ENCODE measurements at regions not wholly inside any gene's neighbourhood (a gene's known extent, or its start where the extent isn't known, plus 50 kb on each side); places are given as distances from the start of the nearest gene placed in this dataset.
"Not testable (repeated sequence)": the region's sequence is repeated elsewhere in the genome, so short reads cannot be mapped to it uniquely, and the experiment has no call there.

DNA sequence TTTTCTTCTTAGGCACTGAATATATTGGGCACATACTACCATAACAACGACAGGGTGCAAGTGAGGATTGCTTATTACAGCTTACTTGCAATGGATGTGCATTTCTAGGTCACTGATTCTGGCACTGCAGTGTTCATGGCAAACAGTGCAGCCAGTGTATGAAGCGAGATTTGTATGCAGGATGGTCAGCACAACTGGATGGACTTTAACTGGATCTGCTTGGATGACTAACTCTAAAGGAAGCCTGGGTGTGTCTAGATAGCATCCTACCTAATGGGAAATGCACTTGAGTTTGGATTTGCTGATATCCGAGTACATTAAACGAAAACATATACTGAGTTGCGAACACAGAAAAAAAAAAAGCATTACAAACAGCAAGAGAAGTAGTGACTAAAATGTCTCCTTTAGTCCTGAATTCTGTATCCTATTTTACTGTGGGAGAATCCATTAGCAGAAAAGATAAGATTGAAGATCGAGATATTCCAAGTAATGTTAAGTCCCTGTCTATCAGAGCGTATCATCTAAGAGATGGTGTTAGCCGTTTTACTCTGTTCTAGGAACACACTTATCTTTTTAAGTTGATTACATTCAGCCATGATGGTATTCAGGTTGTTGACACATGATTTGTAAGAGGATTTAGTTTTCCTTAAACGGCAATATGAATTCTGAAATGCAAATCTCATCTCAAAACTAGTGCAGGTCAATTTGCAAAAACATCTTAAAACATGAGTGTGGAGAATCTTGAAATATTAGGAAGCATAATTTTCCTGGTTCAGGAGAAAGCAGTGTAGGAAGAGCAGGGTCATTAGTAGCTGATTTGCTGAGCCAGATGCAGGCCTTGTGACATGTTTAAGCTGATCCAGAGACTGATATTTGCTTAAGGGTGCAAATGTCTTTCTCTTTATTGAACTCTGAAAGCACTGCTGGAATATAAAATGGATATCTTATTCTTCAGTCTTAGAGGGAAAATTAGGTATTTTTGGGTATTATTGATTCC, 142.6 kb upstream of the CPHXL start:
- Histone ChIP-seq H3K4me3 (no peak overlapping the region), H3K27ac (no peak overlapping the region), H3K4me1 (no peaks in the 10 kb centered on the region), H3K36me3 (no peaks in the 10 kb centered on the region), H3K27me3 (no peaks in the 10 kb centered on the region), H3K9me3 (no peaks in the 10 kb centered on the region)
- TF ChIP-seq, protein P1, sequence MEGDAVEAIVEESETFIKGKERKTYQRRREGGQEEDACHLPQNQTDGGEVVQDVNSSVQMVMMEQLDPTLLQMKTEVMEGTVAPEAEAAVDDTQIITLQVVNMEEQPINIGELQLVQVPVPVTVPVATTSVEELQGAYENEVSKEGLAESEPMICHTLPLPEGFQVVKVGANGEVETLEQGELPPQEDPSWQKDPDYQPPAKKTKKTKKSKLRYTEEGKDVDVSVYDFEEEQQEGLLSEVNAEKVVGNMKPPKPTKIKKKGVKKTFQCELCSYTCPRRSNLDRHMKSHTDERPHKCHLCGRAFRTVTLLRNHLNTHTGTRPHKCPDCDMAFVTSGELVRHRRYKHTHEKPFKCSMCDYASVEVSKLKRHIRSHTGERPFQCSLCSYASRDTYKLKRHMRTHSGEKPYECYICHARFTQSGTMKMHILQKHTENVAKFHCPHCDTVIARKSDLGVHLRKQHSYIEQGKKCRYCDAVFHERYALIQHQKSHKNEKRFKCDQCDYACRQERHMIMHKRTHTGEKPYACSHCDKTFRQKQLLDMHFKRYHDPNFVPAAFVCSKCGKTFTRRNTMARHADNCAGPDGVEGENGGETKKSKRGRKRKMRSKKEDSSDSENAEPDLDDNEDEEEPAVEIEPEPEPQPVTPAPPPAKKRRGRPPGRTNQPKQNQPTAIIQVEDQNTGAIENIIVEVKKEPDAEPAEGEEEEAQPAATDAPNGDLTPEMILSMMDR (IDR thresholded peaks at IDR 0.05), result no peak
- TF ChIP-seq EP300 (IDR thresholded peaks at IDR 0.05) (no peak), POLR2A (IDR thresholded peaks at IDR 0.05) (no peak)
- 72 to 87% methylated on average over 9 of the region's 9 CpGs for WGBS, 2 donors
- no peak for DNase-seq (ENCODE audit: low spot score in 2 of 2)

GRCh38 chr16:75881280-75881679, 155.0 kb upstream of the CPHXL start:
- 90 to 92% methylated on average over 3 of the region's 3 CpGs for WGBS, 2 donors
- peaks cover 0 to 21% (median 0%) of the 10 kb centered on the region in 4 donors for H3K9me3 ChIP-seq
- not testable (repeated sequence) for H3K4me1 ChIP-seq; DNase-seq (ENCODE audit: low spot score in 2 of 2); H3K27me3 ChIP-seq; H3K36me3 ChIP-seq; H3K27ac ChIP-seq; H3K4me3 ChIP-seq

- Histone ChIP-seq H3K27ac (no peak overlapping the region), H3K4me1 (no peaks in the 10 kb centered on the region), H3K4me3 (no peak overlapping the region), H3K9me3 (no peaks in the 10 kb centered on the region), H3K27me3 (no peaks in the 10 kb centered on the region), H3K36me3 (no peaks in the 10 kb centered on the region)
- TF ChIP-seq, protein P1 (IDR thresholded peaks at IDR 0.05), result no peak
- TF ChIP-seq POLR2A (IDR thresholded peaks at IDR 0.05) (no peak), EP300 (IDR thresholded peaks at IDR 0.05) (no peak)
- no peak for DNase-seq (ENCODE audit: low spot score in 2 of 2)
- WGBS, 2 donors, result 48 to 51% methylated on average over 3 of the region's 3 CpGs
Measured at GRCh38 chr16:75899163-75899562, 172.9 kb upstream of the CPHXL start.

GRCh38 chr16:75908331-75909117, 182.2 kb upstream of the CPHXL start:
- H3K9me3 ChIP-seq, result no peaks in the 10 kb centered on the region
- no peaks in the 10 kb centered on the region for H3K4me1 ChIP-seq
- no peak for TF ChIP-seq POLR2A (IDR thresholded peaks at IDR 0.05)
- TF ChIP-seq, protein P1 (IDR thresholded peaks at IDR 0.05), result no peak
- no peak for TF ChIP-seq EP300 (IDR thresholded peaks at IDR 0.05)
- no peaks in the 10 kb centered on the region for H3K36me3 ChIP-seq
- H3K27me3 ChIP-seq, result no peaks in the 10 kb centered on the region
- H3K27ac ChIP-seq, result no peak overlapping the region
- no peak overlapping the region for H3K4me3 ChIP-seq
- 76 to 78% methylated on average over 10 of the region's 10 CpGs for WGBS, 2 donors
- DNase-seq (ENCODE audit: low spot score in 2 of 2), result no peak

DNA sequence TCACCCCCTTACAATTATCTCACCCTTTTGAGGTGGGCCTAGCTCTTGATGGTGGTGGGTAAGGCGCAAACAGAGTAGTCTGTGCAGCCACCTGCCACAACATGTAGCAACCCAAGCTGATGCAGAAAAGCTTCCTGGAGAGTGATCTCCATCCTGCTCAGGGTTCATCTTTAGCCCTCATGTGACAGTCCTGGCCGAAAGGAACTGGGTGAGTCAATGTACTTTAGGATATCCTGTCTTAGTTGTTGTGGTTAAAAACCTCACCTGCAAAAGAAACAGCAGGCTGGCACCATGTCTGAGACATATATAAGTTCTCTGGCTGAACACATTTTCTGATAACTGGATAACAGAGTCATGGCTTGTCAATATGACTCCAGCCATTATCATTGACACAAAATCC, 183.5 kb upstream of the CPHXL start:
- H3K4me1 ChIP-seq, result no peaks in the 10 kb centered on the region
- 78 to 83% methylated on average over 2 of the region's 2 CpGs for WGBS, 2 donors
- no peak overlapping the region for H3K27ac ChIP-seq
- DNase-seq (ENCODE audit: low spot score in 2 of 2), result no peak
- TF ChIP-seq EP300 (IDR thresholded peaks at IDR 0.05) (no peak), POLR2A (IDR thresholded peaks at IDR 0.05) (no peak)
- TF ChIP-seq, protein P1 (IDR thresholded peaks at IDR 0.05), result no peak
- H3K9me3 ChIP-seq, result no peaks in the 10 kb centered on the region
- H3K27me3 ChIP-seq, result no peaks in the 10 kb centered on the region
- H3K36me3 ChIP-seq, result no peaks in the 10 kb centered on the region
- H3K4me3 ChIP-seq, result no peak overlapping the region
